HEK293 (cell line): ENCODE measurements at regions not wholly inside any gene's neighbourhood (a gene's known extent, or its start where the extent isn't known, plus 50 kb on each side); places are given as distances from the start of the nearest gene placed in this dataset.

Experiments used
- CTCF ChIP-seq: fragments of 450-650 bp; formaldehyde crosslinking; IDR thresholded peaks from 2 replicates; pipeline ENCODE4 v1.5.1; 2016; ENCODE audit warnings: missing biosample characterization, missing genetic modification characterization
- PATZ1 ChIP-seq: fragments of 450-650 bp; formaldehyde crosslinking; IDR thresholded peaks from 2 replicates; pipeline ENCODE4 v1.5.1; 2016; ENCODE audit warnings: missing biosample characterization, missing genetic modification characterization
- YY1 ChIP-seq: fragments of 450-650 bp; formaldehyde crosslinking; IDR thresholded peaks from 2 replicates; pipeline ENCODE4 v1.5.1; 2018; ENCODE audit warnings: missing biosample characterization, missing genetic modification characterization
- ZBTB8A ChIP-seq: fragments of 450-650 bp; formaldehyde crosslinking; IDR thresholded peaks from 2 replicates; pipeline ENCODE4 v1.5.1; 2016; ENCODE audit warnings: missing biosample characterization, missing genetic modification characterization
- ZNF140 ChIP-seq: fragments of 450-650 bp; formaldehyde crosslinking; IDR thresholded peaks from 2 replicates; pipeline ENCODE4 v1.5.1; 2016; ENCODE audit warnings: missing biosample characterization, missing genetic modification characterization
- ZNF530 ChIP-seq: fragments of 450-650 bp; formaldehyde crosslinking; IDR thresholded peaks from 2 replicates; pipeline ENCODE4 v1.5.1; 2016; ENCODE audit warnings: low read depth, missing biosample characterization, missing genetic modification characterization

- TF ChIP-seq CTCF = 0 out of 2 replicates have a peak, but pooled peaks have one; percentile 8
- TF ChIP-seq ZNF140 = no peak
- TF ChIP-seq ZBTB8A = no peak
- TF ChIP-seq YY1 (tag by site-specific recombination) = no peak
- TF ChIP-seq ZNF530 (tag by site-specific recombination) = no peak
- no peak for TF ChIP-seq PATZ1
Observed at GRCh38 chr7:65216469-65216868, 157.2 kb upstream of the ZNF92 start.
